BLaER1 (cell line): ENCODE measurements at regions not wholly inside any gene's neighbourhood (a gene's known extent, or its start where the extent isn't known, plus 50 kb on each side); places are given as distances from the start of the nearest gene placed in this dataset.

Experiments used
- H3K27ac ChIP-seq: shearing (Covaris generic); formaldehyde crosslinking; 2 replicates; pipeline ENCODE4 v1.8.1; 2022
- H3K27me3 ChIP-seq: shearing (Covaris generic); formaldehyde crosslinking; 2 replicates; pipeline ENCODE4 v1.8.1; 2022
- H3K36me3 ChIP-seq: shearing (Covaris generic); formaldehyde crosslinking; 2 replicates; pipeline ENCODE4 v1.8.1; 2022
- H3K4me1 ChIP-seq: shearing (Covaris generic); formaldehyde crosslinking; 2 replicates; pipeline ENCODE4 v1.8.1; 2022
- H3K4me2 ChIP-seq: shearing (Covaris generic); formaldehyde crosslinking; 2 replicates; pipeline ENCODE4 v1.8.1; 2022
- H3K4me3 ChIP-seq: shearing (Covaris generic); formaldehyde crosslinking; 2 replicates; pipeline ENCODE4 v1.8.1; 2022
- H3K9ac ChIP-seq: shearing (Covaris generic); formaldehyde crosslinking; 2 replicates; pipeline ENCODE4 v1.8.1; 2022
- H3K9me3 ChIP-seq: shearing (Covaris generic); formaldehyde crosslinking; 2 replicates; pipeline ENCODE4 v1.8.1; 2022
- H4K20me1 ChIP-seq: shearing (Covaris generic); formaldehyde crosslinking; 2 replicates; pipeline ENCODE4 v1.8.1; 2022
- Cebpa-rat ChIP-seq: shearing (Covaris generic); IDR thresholded peaks from 2 replicates; pipeline ENCODE4 v1.8.1; 2022

DNA sequence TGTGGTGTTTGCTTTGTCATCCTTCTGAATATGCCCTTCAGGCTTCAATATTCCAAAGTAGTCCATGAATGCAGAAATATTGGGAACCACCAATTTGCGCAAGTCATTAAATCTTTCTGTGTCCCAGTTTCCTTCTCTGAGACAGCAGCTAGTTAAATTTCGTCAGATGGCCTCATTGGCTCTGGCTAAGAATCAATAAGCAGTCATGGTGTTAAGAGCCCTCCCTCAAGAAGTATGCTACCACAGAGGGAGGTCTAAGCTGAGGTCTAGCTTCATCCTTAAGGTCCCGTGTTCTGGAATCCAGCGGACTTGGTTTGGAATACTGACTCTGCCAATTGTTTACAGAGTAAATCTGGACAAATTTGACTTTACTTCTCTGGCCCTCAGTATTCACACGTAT, 59.1 kb upstream of the C5orf58 start:
- Histone ChIP-seq H4K20me1 (no peaks in the 10 kb centered on the region), H3K27ac (no peak overlapping the region), H3K4me2 (no peak overlapping the region), H3K4me3 (no peak overlapping the region), H3K9me3 (no peaks in the 10 kb centered on the region), H3K9ac (no peak overlapping the region), H3K36me3 (no peaks in the 10 kb centered on the region), H3K27me3 (no peaks in the 10 kb centered on the region), H3K4me1 (peaks cover 12% of the 10 kb centered on the region)
- no peak for TF ChIP-seq Cebpa-rat

DNA sequence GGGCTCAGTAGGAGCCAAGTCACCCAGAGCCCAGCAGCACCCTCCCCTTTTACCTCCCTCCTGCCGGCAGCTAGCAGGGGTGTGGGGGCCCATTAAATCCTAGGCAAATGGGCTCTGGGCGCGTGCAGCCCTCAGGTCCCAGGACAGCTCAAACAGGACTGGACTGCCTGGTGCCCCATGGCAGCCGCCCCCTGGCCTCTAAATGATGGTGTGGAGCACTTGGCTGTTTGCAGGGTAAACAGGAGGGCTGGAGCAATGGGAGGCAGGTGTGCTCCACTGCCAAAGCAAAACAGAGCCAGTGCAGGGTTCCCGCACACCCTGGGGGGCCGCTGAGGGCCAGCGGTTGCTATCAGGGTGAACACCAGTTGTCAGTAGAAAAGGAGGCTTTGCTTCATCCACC, 55.9 kb upstream of the C5orf58 start:
- H3K9ac ChIP-seq = no peak overlapping the region
- no peak overlapping the region for H3K27ac ChIP-seq
- H3K9me3 ChIP-seq = no peaks in the 10 kb centered on the region
- H3K36me3 ChIP-seq = no peaks in the 10 kb centered on the region
- no peaks in the 10 kb centered on the region for H4K20me1 ChIP-seq
- H3K4me2 ChIP-seq = no peak overlapping the region
- no peak for TF ChIP-seq Cebpa-rat
- no peaks in the 10 kb centered on the region for H3K4me1 ChIP-seq
- no peaks in the 10 kb centered on the region for H3K27me3 ChIP-seq
- H3K4me3 ChIP-seq = no peak overlapping the region

DNA sequence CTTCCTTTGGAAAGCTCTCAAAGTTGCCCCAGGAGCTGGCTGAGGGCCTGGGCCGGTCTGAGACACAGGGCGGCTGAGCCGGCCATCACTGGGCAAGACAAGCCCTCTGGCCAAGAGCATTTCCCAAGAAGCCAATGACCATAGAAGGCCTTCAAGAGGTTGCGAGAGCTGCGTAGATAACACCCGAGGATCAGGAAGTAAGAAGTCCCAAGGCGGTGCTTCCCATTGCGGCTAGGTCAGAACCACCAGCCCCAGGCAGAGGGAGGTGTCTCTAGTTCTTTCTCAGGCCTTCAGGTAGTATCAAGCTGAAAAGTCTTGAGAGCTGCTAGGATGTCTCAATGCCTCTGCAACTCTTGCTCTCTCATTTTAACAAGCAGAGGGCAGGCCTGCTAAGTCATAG, 54.0 kb upstream of the C5orf58 start:
- H3K4me2 ChIP-seq = no peak overlapping the region

DNA sequence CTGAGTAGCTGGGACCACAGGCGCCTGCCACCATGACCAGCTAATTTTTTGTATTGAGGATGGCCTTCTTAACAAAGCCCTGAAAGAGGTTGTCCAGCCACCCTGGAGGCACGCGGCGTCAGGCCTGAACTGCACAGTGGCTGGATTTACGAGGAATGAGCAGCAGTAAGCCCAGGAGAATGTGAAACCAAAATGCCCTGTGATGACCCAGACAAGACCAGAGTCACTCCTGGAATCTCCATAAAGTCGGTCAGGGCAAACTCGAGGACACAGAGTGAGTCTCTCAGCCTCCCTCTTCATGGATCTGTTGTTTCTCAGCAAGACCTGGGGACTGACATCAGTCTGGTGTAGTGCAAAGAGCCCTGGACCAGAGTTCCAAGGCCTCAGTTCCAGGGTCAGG, 53.2 kb upstream of the C5orf58 start:
- Histone ChIP-seq H3K27me3 (no peaks in the 10 kb centered on the region), H3K4me1 (no peaks in the 10 kb centered on the region), H3K4me3 (no peak overlapping the region), H3K36me3 (no peaks in the 10 kb centered on the region), H3K9ac (no peak overlapping the region), H3K27ac (no peak overlapping the region), H3K9me3 (no peaks in the 10 kb centered on the region), H4K20me1 (no peaks in the 10 kb centered on the region), H3K4me2 (no peak overlapping the region)
- no peak for TF ChIP-seq Cebpa-rat

More for the DNA sequence above, 54.0 kb upstream of the C5orf58 start:
- H3K4me1 ChIP-seq = no peaks in the 10 kb centered on the region
- no peak overlapping the region for H3K9ac ChIP-seq
- TF ChIP-seq Cebpa-rat = no peak
- H3K27me3 ChIP-seq = no peaks in the 10 kb centered on the region
- H3K4me3 ChIP-seq = no peak overlapping the region
- no peaks in the 10 kb centered on the region for H4K20me1 ChIP-seq
- H3K27ac ChIP-seq = no peak overlapping the region
- H3K9me3 ChIP-seq = no peaks in the 10 kb centered on the region
- H3K36me3 ChIP-seq = no peaks in the 10 kb centered on the region

DNA sequence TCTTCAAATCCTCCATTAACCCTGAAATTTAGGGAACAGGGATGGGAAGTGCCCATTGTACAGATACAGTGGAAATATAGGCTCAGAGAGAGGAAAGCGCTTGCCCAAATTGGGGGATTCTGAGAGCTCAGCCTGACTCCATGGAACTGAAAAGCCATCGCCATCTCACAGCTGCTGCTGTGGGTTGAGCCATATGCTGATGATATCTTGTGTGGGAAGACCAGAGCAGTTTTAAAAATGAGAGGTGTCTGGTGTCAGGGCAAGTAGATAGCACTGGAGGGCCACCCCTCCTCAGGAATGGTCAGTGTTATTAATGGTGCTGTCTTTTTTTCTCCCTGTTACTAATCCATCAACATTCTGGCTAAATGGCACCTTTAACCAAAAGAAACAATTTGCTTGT, 50.9 kb upstream of the C5orf58 start:
- Histone ChIP-seq H3K4me1 (peaks cover 3% of the 10 kb centered on the region), H3K9ac (no peak overlapping the region), H3K36me3 (no peaks in the 10 kb centered on the region), H3K4me3 (no peak overlapping the region), H4K20me1 (no peaks in the 10 kb centered on the region), H3K27me3 (no peaks in the 10 kb centered on the region), H3K27ac (no peak overlapping the region), H3K4me2 (no peak overlapping the region), H3K9me3 (no peaks in the 10 kb centered on the region)
- no peak for TF ChIP-seq Cebpa-rat

DNA sequence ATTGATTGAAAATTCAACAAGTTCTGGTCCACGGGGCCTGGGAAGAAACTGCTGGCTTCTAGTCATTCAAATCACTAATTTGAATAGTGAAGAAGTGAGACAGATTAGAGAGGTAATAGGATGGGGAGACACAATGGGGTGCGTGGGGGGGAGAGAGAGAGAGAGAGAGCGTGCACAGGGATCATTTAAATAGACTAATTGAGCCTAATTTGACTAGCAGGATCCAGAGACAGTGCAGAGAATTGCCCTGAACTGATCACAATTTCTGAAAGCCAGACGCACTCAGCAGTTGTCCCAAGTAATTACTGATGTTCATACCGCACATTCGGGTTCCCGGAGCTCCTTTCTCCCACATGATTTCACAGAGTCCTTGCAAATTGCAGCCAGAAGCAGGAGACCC, 50.3 kb upstream of the C5orf58 start:
- no peaks in the 10 kb centered on the region for H3K9me3 ChIP-seq
- H4K20me1 ChIP-seq = no peaks in the 10 kb centered on the region
- no peak for TF ChIP-seq Cebpa-rat
- H3K4me1 ChIP-seq = peaks cover 8% of the 10 kb centered on the region
- no peak overlapping the region for H3K27ac ChIP-seq
- H3K4me3 ChIP-seq = no peak overlapping the region
- no peaks in the 10 kb centered on the region for H3K27me3 ChIP-seq
- no peaks in the 10 kb centered on the region for H3K36me3 ChIP-seq
- H3K4me2 ChIP-seq = no peak overlapping the region
- H3K9ac ChIP-seq = no peak overlapping the region
